ENCODE measurements at regions not wholly inside any gene's neighbourhood (a gene's known extent, or its start where the extent isn't known, plus 50 kb on each side); places are given as distances from the start of the nearest gene placed in this dataset.
"Not testable (repeated sequence)": the region's sequence is repeated elsewhere in the genome, so short reads cannot be mapped to it uniquely, and the experiment has no call there.

GRCh38 chr9:67635067-67635466 lies 223.7 kb upstream of the ANKRD20A1 start:
- not testable (repeated sequence) for DNase-seq

- DNase-seq: not testable (repeated sequence)
Measured at GRCh38 chr9:67611900-67612299, 246.8 kb upstream of the ANKRD20A1 start.

- DNase-seq: not testable (repeated sequence)
Measured at GRCh38 chr9:67609872-67610271, 248.9 kb upstream of the ANKRD20A1 start.

GRCh38 chr9:67609435-67609834 lies 249.3 kb upstream of the ANKRD20A1 start:
- not testable (repeated sequence) for DNase-seq

GRCh38 chr9:67605113-67605512 lies 253.6 kb upstream of the ANKRD20A1 start:
- DNase-seq: not testable (repeated sequence)

- DNase-seq: not testable (repeated sequence)
Measured at GRCh38 chr9:67603609-67604008, 255.1 kb upstream of the ANKRD20A1 start.

GRCh38 chr9:67592424-67592823 lies 266.3 kb upstream of the ANKRD20A1 start:
- DNase-seq: not testable (repeated sequence)

GRCh38 chr9:67555874-67556273 lies 302.9 kb upstream of the ANKRD20A1 start:
- DNase-seq: not testable (repeated sequence)

GRCh38 chr9:67550044-67550443 lies 308.7 kb upstream of the ANKRD20A1 start:
- DNase-seq: not testable (repeated sequence)

GRCh38 chr9:67529834-67530233 lies 328.9 kb upstream of the ANKRD20A1 start:
- not testable (repeated sequence) for DNase-seq

GRCh38 chr9:67516938-67517337 lies 341.8 kb upstream of the ANKRD20A1 start:
- not testable (repeated sequence) for DNase-seq

- DNase-seq: not testable (repeated sequence)
Measured at GRCh38 chr9:67514587-67514986, 344.1 kb upstream of the ANKRD20A1 start.

- not testable (repeated sequence) for DNase-seq
Measured at GRCh38 chr9:67503728-67504369, 354.9 kb upstream of the ANKRD20A1 start.

GRCh38 chr9:67492028-67492427 lies 366.7 kb upstream of the ANKRD20A1 start:
- DNase-seq: not testable (repeated sequence)

GRCh38 chr9:67477465-67477864 lies 381.3 kb upstream of the ANKRD20A1 start:
- DNase-seq: not testable (repeated sequence)

GRCh38 chr9:67470739-67471138 lies 388.0 kb upstream of the ANKRD20A1 start:
- not testable (repeated sequence) for DNase-seq

- DNase-seq: not testable (repeated sequence)
Measured at GRCh38 chr9:67468326-67468725, 390.4 kb upstream of the ANKRD20A1 start.

GRCh38 chr9:67461796-67462757 lies 396.7 kb upstream of the ANKRD20A1 start:
- DNase-seq: not testable (repeated sequence)

GRCh38 chr9:67452941-67453340 lies 405.8 kb upstream of the ANKRD20A1 start:
- not testable (repeated sequence) for DNase-seq

- not testable (repeated sequence) for DNase-seq
Measured at GRCh38 chr9:67442313-67442712, 416.4 kb upstream of the ANKRD20A1 start.

- not testable (repeated sequence) for DNase-seq
Measured at GRCh38 chr9:67437011-67437410, 421.7 kb upstream of the ANKRD20A1 start.

- DNase-seq: not testable (repeated sequence)
Measured at GRCh38 chr9:67424881-67425280, 432.5 kb upstream of the SPATA31A3 start.

- DNase-seq: not testable (repeated sequence)
Measured at GRCh38 chr9:67423049-67423728, 430.8 kb upstream of the SPATA31A3 start.
